Neural crest cell (in vitro differentiated cells): ENCODE measurements at regions not wholly inside any gene's neighbourhood (a gene's known extent, or its start where the extent isn't known, plus 50 kb on each side); places are given as distances from the start of the nearest gene placed in this dataset.

Source experiments
- DNase-seq: peaks from one replicate; pipeline ENCODE4 v3.0.0; 2021; ENCODE audit warnings: low read depth, mixed read lengths, low spot score
- H3K27ac Mint-ChIP-seq: one replicate; pipeline ENCODE4 v1.8.0; 2021; ENCODE audit warnings: mild to moderate bottlenecking, mixed read lengths; ENCODE audit not compliant: unreplicated experiment
- H3K27me3 Mint-ChIP-seq: 2 replicates; pipeline ENCODE4 v1.8.0; 2021; ENCODE audit warnings: low read depth, mild to moderate bottlenecking, mixed read lengths
- H3K36me3 Mint-ChIP-seq: 2 replicates; pipeline ENCODE4 v1.8.0; 2021; ENCODE audit warnings: low read depth, mild to moderate bottlenecking, mixed read lengths
- H3K4me1 Mint-ChIP-seq: 2 replicates; pipeline ENCODE4 v1.8.0; 2021; ENCODE audit warnings: mixed read lengths
- H3K4me3 Mint-ChIP-seq: one replicate; pipeline ENCODE4 v1.8.0; 2021; ENCODE audit warnings: mild to moderate bottlenecking, mixed read lengths
- H3K9me3 Mint-ChIP-seq: 2 replicates; pipeline ENCODE4 v1.8.0; 2021; ENCODE audit warnings: mixed read lengths
- CTCF ChIP-seq: fragments of 200-600 bp; sonication (generic); conservative IDR thresholded peaks from 2 replicates; pipeline ENCODE4 v1.5.0; 2021; ENCODE audit warnings: antibody characterized with exemption, mild to moderate bottlenecking

DNA sequence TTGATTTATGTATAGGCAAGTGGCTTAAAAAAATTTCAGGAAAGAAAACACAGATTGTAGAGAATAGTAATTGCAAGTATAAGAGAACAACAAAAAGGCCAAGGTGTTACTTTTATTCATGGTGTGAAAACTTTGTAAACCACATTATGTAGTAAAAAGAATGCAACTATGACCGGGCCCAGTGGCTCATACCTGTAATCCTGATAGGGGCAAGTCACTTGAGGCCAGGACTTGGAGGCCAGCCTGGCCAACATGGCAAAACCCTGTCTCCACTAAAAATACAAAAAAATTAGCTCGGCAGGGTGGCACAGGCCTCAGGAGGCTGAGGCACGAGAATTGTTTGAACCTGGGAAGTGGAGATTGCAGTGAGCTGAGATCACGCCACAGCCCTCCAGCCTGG, 131.7 kb downstream of the DCK start:
- peaks cover 3% of the 10 kb centered on the region for H3K9me3 Mint-ChIP-seq
- H3K27me3 Mint-ChIP-seq: no peaks in the 10 kb centered on the region
- no peak for TF ChIP-seq CTCF
- H3K4me1 Mint-ChIP-seq: peaks cover 4% of the 10 kb centered on the region
- H3K27ac Mint-ChIP-seq: no peak overlapping the region
- DNase-seq: no peak
- peaks cover 2% of the 10 kb centered on the region for H3K36me3 Mint-ChIP-seq
- no peak overlapping the region for H3K4me3 Mint-ChIP-seq

- no peak for DNase-seq
- Mint-ChIP-seq H3K27me3 (no peaks in the 10 kb centered on the region), H3K4me1 (peaks cover 12% of the 10 kb centered on the region), H3K9me3 (peaks cover 2% of the 10 kb centered on the region), H3K36me3 (peaks cover under 1% of the 10 kb centered on the region), H3K4me3 (no peak overlapping the region), H3K27ac (no peak overlapping the region)
- TF ChIP-seq CTCF: no peak
Measured at GRCh38 chr4:71126719-71127118, 133.3 kb downstream of the DCK start.

DNA sequence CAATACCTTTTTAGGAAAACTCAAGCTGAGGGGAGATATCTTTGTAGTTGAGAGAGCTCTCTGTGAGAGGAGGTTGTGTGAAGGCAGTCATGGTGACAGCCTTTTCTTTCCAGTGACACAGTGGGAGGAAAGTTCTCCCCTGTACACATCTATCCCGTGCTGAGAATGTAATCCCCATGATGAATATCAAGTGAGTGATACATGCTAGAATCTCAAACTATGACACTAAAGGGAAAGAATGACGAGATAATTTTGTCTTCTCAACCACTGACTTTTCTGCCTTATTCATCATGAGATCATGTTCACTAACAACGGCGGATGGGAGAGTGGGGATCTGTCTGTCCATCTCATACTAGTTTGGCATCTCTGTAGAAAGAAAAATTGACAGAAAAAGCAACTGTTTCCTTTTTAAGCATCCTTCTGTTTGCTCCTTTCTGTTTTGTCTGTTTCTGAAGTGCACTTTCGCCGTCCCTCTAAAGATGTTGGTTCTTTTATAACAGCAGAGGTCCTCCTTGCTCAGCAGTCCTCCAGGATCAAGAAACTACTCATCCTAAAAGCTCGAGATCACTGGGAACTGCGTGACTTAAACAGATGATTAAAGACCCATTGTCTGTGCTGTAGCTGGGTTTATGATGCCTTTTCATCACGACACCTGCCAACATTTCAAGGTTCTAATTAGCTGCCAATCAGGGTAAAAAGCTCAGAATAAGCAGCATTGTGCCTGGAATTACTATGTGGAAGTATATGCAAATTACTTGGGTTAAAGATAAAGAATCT, 137.6 kb downstream of the DCK start:
- Mint-ChIP-seq H3K27ac (no peak overlapping the region), H3K27me3 (no peaks in the 10 kb centered on the region), H3K36me3 (no peaks in the 10 kb centered on the region), H3K4me1 (peaks cover 12% of the 10 kb centered on the region), H3K9me3 (no peaks in the 10 kb centered on the region), H3K4me3 (no peak overlapping the region)
- TF ChIP-seq CTCF: no peak
- no peak for DNase-seq

DNA sequence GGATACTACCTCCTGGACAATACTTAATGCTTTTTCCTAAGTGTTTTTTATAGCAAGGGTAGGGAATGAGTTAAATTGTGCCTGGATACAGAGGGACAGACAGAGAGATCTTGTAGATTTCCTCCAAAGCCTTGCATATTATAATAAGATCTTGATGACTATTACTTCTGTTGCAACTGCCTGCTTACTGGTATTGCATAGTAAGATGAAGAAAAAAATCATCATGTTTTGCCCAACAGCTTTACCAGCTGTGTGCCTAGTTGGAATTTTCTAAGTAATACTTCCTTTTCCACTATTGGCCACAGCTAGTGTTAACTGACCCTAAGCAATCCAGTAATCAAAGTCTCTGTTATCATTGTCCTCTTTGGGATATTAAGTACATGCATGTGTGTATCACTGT, 139.0 kb downstream of the DCK start:
- H3K9me3 Mint-ChIP-seq: no peaks in the 10 kb centered on the region
- peaks cover 12% of the 10 kb centered on the region for H3K4me1 Mint-ChIP-seq
- H3K36me3 Mint-ChIP-seq: no peaks in the 10 kb centered on the region
- H3K4me3 Mint-ChIP-seq: no peak overlapping the region
- no peaks in the 10 kb centered on the region for H3K27me3 Mint-ChIP-seq
- no peak for DNase-seq
- no peak for TF ChIP-seq CTCF
- H3K27ac Mint-ChIP-seq: no peak overlapping the region

DNA sequence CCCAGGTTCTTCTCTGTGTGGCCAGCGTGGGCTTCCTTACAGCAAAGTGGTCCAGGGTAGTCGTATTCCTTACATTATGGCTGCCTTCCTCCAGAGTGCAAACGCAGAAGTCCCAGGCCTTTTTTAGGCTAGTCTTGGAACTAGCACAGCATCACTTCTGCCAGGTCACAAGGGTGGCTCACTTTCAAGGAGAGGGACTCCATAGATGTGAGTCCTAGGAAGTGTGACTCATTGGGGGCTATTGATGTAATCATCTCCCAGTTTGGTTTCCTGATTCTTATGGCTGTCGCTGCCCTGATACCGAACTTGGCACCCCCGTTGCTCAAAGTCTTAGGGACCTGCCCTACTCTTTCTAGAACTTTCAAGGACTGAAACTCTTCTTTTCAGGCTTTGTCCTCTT, 140.0 kb downstream of the DCK start:
- TF ChIP-seq CTCF: no peak
- H3K27ac Mint-ChIP-seq: no peak overlapping the region

More for the DNA sequence above, 140.0 kb downstream of the DCK start:
- no peak for DNase-seq
- Mint-ChIP-seq H3K4me1 (peaks cover 12% of the 10 kb centered on the region), H3K4me3 (no peak overlapping the region), H3K27me3 (no peaks in the 10 kb centered on the region), H3K36me3 (no peaks in the 10 kb centered on the region), H3K9me3 (no peaks in the 10 kb centered on the region)
